D341Med (cell line): ENCODE measurements at regions not wholly inside any gene's neighbourhood (a gene's known extent, or its start where the extent isn't known, plus 50 kb on each side); places are given as distances from the start of the nearest gene placed in this dataset.
"Not testable (repeated sequence)": the region's sequence is repeated elsewhere in the genome, so short reads cannot be mapped to it uniquely, and the experiment has no call there.

ENCODE experiments used
- DNase-seq: peaks from one replicate; pipeline ENCODE4 v3.0.0; 2012; ENCODE audit warnings: low spot score

DNA sequence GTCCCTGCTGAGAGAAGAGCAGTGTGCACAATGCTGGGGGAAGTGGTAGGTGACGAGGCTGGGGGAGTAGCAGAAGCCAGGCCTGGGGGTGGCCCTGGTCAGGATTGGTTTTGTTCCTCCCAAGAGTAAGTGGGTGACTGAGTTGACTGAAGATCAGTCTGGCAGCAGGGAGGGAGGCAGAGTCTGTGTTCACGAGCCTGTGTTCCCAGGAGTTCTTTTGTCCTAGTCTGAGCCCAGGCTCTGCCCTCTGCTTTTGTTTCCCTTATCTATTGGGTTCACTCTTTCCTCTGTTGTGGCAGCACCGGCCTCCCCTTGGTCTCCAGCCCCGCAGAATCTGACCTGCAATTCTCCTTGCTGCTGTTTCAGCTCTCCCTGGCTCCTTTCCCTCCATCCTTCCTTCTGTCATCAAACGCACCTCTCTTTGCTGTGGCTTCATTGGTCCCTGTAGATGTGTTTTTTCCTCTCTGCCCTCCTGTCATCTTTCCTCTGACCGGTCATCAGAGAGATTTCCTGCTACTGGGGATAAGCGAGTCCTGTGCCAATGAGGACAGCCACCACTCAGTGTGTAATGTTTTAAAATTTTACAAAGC is 607.4 kb downstream of the KIF4B start:
- no peak for DNase-seq

GRCh38 chr5:155624597-155625241 is 611.2 kb downstream of the KIF4B start:
- DNase-seq = no peak

DNA sequence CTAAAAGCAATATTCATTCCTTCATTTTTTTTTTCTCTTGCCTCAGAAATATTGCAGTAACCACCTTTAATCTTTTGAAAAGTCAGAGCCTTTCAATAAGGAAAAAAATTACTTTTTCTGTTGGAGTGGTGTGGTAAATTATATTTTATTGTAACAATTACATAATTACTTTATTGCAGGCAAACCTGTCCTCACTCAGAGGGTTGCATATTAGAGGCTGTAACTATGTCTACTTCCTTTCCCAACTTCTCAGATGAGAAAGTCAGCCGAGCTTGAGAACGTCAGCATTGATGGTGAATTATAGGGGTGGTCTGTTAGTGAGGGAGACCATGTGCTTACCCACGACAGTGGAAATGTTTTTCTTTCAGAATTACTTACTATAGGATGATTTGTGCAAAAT is 611.8 kb downstream of the KIF4B start:
- DNase-seq = no peak

GRCh38 chr5:155625897-155626543 is 612.5 kb downstream of the KIF4B start:
- DNase-seq = no peak

DNA sequence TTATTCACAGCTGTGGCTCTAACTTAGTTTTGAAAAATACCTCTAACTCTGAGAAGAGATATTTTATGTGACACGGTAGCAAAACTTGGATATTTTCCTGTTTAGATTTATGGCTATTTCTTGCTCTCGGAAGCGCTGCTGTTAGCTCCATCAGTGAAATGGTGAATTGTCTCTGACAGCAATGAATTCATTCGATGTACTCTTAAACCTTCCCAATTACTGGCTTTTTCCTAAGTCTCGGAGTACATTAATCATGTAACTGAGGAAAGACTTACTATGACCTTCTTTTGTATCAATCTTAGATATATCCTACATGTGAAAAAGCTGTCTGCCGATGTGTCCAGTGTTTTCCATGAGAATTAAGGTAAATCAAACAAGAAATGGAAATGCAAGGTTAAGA is 613.0 kb downstream of the KIF4B start:
- no peak for DNase-seq

GRCh38 chr5:155628346-155628745 is 614.8 kb downstream of the KIF4B start:
- DNase-seq = no peak

DNA sequence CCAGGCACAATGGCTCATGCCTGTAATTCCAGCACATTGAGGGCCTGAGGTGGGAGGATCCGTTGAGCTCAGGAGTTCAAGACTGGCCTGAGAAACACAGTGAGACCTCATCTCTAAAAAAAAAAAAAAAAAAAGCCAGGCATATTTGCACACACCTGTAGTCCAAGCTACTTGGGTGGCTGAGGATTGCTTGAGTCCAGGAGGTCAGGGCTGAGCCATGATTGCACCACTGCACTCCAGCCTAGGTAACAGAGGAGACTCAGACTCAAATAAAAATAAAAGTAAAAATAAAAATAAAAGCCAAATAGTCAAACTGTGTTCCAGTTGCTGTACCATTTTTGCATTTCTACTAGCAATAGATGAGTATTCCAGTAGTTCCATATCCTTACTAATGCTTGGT is 616.0 kb downstream of the KIF4B start:
- no peak for DNase-seq

- DNase-seq = no peak
These were observed 617.6 kb downstream of the KIF4B start for GRCh38 chr5:155631116-155631515.

DNA sequence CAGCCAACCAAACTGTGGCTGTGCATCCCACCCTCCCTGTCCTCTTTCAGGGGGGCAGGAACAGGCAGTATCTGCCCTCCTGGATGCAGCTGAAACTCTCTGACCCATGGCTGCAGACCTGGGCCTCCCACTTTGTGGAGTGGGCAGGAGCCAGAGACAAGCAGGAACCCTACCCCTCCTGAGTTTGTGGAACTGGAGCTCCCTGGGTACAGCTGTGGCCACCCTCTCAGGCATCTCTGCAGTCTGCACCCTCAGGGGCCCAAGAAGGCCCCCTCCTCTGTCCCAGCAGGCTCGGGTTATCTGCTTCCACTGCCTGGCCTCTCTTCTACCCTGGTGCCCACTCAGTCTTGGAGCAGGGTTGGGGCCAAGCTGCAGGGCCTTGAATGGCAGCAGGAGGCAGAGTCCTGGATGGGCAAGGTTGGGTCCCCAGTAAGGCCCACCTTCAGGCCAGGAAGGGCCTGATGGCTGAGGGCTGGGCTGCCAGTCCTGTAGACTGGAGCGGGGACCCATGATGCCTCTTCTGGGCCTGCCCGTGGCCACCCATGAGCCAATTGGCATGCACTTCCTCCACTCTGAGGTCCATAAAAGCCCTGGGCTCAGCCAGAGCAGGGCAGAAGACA is 619.9 kb downstream of the KIF4B start:
- no peak for DNase-seq

GRCh38 chr5:155649666-155650065 is 636.1 kb downstream of the KIF4B start:
- DNase-seq = no peak

DNA sequence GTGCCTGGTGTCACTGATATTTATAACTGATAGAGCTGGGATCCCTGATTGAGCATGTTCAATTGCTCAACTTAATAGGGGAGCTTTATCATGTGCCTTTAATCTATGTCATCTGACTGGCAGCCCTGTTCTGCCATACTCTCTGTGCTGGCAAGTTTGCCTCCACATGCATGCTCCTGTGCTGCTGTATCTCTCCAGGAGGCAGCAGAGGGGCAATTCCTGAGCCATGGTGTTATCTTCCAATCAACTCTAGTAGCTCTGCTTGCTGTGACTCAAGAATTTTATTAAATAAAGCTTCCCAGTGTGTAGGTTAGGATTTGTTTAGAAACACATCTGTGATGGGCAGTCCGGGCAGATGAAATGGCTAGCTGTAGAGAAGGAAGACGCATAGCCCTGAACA is 642.0 kb downstream of the KIF4B start:
- no peak for DNase-seq

GRCh38 chr5:155661859-155662258 is 648.3 kb downstream of the KIF4B start:
- no peak for DNase-seq

DNA sequence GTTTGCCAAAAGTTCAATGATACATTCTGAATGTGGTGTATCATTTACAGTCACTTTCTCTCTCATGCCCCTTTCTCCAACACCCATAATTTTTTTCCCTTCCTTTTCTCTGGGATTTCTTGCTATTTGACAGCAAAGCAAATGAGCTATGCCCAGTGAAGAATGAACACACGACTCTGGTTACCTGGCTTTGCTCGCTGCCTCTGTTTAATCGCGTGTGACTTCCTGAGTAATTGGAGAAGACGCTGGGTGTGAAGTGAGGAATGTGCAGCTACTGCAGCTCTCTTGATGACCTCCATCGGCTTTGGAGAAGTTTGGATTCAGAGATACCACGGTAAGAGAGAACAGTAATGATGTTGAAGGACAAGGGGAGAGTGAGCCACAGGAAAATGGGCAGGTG is 651.8 kb downstream of the KIF4B start:
- DNase-seq = no peak

DNA sequence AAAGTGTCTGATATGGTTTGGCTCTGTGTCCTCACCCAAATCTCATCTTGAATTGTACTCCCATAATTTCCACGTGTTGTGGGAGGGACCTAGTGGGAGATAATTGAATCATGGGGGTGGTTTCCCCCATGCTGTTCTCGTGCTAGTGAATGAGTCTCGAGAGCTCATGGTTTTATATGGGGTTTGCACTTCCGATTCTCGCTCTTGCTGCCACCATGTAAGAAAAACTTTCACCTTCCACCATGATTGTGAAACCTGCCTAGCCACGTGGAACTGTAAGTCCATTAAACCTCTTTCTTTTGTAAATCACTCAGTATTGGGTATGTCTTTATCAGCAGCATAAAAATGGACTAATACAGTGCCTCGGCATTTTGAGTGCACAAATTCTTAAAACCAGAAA is 655.0 kb upstream of the SGCD start:
- DNase-seq = not testable (repeated sequence)

- DNase-seq = no peak
These were observed 650.0 kb upstream of the SGCD start for GRCh38 chr5:155676967-155677366.

- no peak for DNase-seq
These were observed 648.6 kb upstream of the SGCD start for GRCh38 chr5:155678371-155678770.

GRCh38 chr5:155679530-155679929 is 647.4 kb upstream of the SGCD start:
- DNase-seq = no peak

DNA sequence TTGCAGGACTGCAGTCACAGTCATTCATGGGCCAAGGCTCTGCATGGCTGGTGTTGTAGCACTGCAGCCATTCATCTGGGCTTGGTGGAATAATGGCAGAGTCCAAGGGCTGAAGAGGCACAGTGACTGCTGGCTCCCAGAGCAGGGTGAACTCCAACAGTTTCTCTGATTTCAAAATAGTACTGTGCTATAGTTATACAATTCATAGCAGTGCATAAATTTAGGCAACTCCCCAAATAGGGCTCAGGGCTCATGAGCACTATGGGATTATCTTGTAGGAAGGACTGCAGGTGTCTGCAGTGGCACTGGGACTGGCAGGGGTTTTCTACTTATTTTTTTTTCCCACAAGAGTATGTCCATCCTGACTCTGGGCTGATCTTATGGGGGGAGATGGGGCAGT is 642.5 kb upstream of the SGCD start:
- no peak for DNase-seq

DNA sequence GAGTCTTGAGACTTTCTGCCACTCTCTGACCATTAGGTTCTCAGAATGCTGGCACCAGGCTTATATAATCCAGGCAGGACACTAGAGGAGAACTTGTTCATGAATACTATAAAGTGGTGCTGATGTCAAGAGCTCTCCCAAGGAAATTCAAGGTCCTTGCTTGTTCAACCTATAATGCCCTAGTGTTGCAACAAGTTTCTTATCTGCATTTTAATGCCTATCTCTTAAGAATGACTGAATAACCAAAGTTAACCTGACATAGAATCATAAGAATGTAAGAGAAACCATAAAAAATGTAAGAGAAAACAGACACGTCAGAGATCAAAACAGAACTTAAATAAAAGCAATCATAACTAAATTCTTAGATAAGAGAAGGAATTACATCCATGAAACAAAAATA is 640.8 kb upstream of the SGCD start:
- no peak for DNase-seq

- DNase-seq = no peak
These were observed 637.6 kb upstream of the SGCD start for GRCh38 chr5:155689406-155689805.

GRCh38 chr5:155696362-155696761 is 630.6 kb upstream of the SGCD start:
- DNase-seq = no peak

GRCh38 chr5:155697236-155697635 is 629.7 kb upstream of the SGCD start:
- no peak for DNase-seq

DNA sequence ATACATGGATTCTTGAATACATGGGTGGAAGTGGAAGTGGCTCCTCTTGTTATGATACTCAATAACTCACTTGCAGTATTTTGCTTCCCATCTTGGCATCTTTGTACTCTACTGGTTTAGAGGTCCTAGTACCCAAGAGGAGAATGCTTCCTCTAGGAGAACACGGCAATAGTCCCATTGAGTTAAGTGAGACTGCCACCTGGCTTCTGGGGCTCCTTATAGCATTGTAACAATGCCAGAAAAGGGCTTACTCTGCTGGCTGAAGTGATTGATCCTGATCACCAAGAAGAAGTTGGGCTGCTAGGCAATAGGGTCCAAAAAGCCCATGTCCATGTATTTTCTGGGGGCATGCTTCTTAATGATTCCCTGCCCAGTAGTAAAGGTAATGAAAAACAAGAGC is 627.6 kb upstream of the SGCD start:
- peak; percentile 30 for DNase-seq
